ENCODE measurements at regions not wholly inside any gene's neighbourhood (a gene's known extent, or its start where the extent isn't known, plus 50 kb on each side); places are given as distances from the start of the nearest gene placed in this dataset.

GRCh38 chr1:75083848-75084514 lies 50.2 kb upstream of the LHX8 start:
- DNase-seq: no peak

All from NCI-H1417 (cell line).